ENCODE measurements at regions not wholly inside any gene's neighbourhood (a gene's known extent, or its start where the extent isn't known, plus 50 kb on each side); places are given as distances from the start of the nearest gene placed in this dataset.

GRCh38 chr2:64838817-64839216 lies 150.4 kb upstream of the SLC1A4 start:
- Histone ChIP-seq H2AFZ (ENCODE audit: low read length) (no peak overlapping the region), H3K4me2 (ENCODE audit: low read length) (peak overlapping the region; percentile 79), H3K27me3 (ENCODE audit: low read length) (no peaks in the 10 kb centered on the region), H3F3A (ENCODE audit: low read length, unreplicated experiment) (peaks cover 11% of the 10 kb centered on the region), H3K9ac (ENCODE audit: low read length) (peak overlapping the region; percentile 82), H3K79me2 (ENCODE audit: low read length) (no peaks in the 10 kb centered on the region), H3K9me3 (ENCODE audit: low read length) (no peaks in the 10 kb centered on the region), H3K4me1 (ENCODE audit: insufficient read depth, low read length) (peaks cover 61% of the 10 kb centered on the region), H3K27ac (ENCODE audit: low read length) (peak overlapping the region; percentile 99), H4K20me1 (ENCODE audit: low read length) (no peaks in the 10 kb centered on the region), H3K9me2 (replicated peaks; ENCODE audit: low read length) (no peaks in the 10 kb centered on the region), H3K36me3 (ENCODE audit: low read depth, low read length) (no peaks in the 10 kb centered on the region), H3K4me3 (ENCODE audit: low read length) (no peak overlapping the region)
- CTCF ChIA-PET, result interaction anchor here (0.5 to 1.0 kb wide), 8 partner anchors 10 to 245 kb away, joined by 3 to 14 read pairs (median 6); partner anchors contain the start of gene SERTAD2
- intact Hi-C loops (cut with micrococcal nuclease), result loop anchor here (1.0 kb wide), 2 partner anchors 20 to 88 kb away; no protein-coding TSS in a partner anchor
- no TSS peak for BruUV-seq (replicated peaks)
- POLR2A ChIA-PET (ENCODE audit: unreplicated experiment), result interaction anchor here (0.5 to 1.6 kb wide), 6 partner anchors 20 to 712 kb away, joined by 3 to 31 read pairs (median 14); partner anchors contain the start of gene SERTAD2
- TF ChIP-seq CTCF (conservative IDR thresholded peaks at IDR 0.05; ENCODE audit: low read depth, low read length), result no peak
- TF ChIP-seq EZH2phosphoT487 (IDR thresholded peaks at IDR 0.05; ENCODE audit: borderline replicate concordance, low read length), result no peak
- TF ChIP-seq EZH2 (IDR thresholded peaks at IDR 0.05; ENCODE audit: low read length, unreplicated experiment), result no peak
- peak; percentile 98 for DNase-seq
- peak; percentile 73 for ATAC-seq

- Histone ChIP-seq H4K20me1 (ENCODE audit: low read length) (no peaks in the 10 kb centered on the region), H3K36me3 (ENCODE audit: low read depth, low read length) (no peaks in the 10 kb centered on the region), H3K9me2 (replicated peaks; ENCODE audit: low read length) (no peaks in the 10 kb centered on the region), H3K4me2 (ENCODE audit: low read length) (0 out of 2 replicates have a peak overlapping the region, but pooled peaks have one; percentile 0), H3K9me3 (ENCODE audit: low read length) (no peaks in the 10 kb centered on the region), H3K4me1 (ENCODE audit: insufficient read depth, low read length) (peaks cover 57% of the 10 kb centered on the region), H3F3A (ENCODE audit: low read length, unreplicated experiment) (peaks cover 11% of the 10 kb centered on the region), H3K79me2 (ENCODE audit: low read length) (no peaks in the 10 kb centered on the region), H3K9ac (ENCODE audit: low read length) (no peak overlapping the region), H3K27me3 (ENCODE audit: low read length) (no peaks in the 10 kb centered on the region), H3K27ac (ENCODE audit: low read length) (peak overlapping the region; percentile 86; the same call in 1 of the 2 replicates), H3K4me3 (ENCODE audit: low read length) (no peak overlapping the region), H2AFZ (ENCODE audit: low read length) (peak overlapping the region; percentile 23; the same call in 1 of the 2 replicates)
- intact Hi-C loops (cut with micrococcal nuclease), result loop anchor here (1.0 kb wide), 1 partner anchor 19 kb away; no protein-coding TSS in a partner anchor
- DNase-seq (no peak), ATAC-seq (no peak)
- TF ChIP-seq EZH2 (IDR thresholded peaks at IDR 0.05; ENCODE audit: low read length, unreplicated experiment) (no peak), EZH2phosphoT487 (IDR thresholded peaks at IDR 0.05; ENCODE audit: borderline replicate concordance, low read length) (no peak), CTCF (conservative IDR thresholded peaks at IDR 0.05; ENCODE audit: low read depth, low read length) (no peak)
- ChIA-PET POLR2A (ENCODE audit: unreplicated experiment) (interaction anchor here (1.6 kb wide), 1 partner anchor 89 kb away, joined by 31 read pairs; no protein-coding TSS in a partner anchor), CTCF (no interaction called here)
- BruUV-seq (replicated peaks), result no TSS peak
Measured at GRCh38 chr2:64839844-64840243, 149.4 kb upstream of the SLC1A4 start.

- Histone ChIP-seq H3F3A (ENCODE audit: low read length, unreplicated experiment) (peaks cover 11% of the 10 kb centered on the region), H3K27me3 (ENCODE audit: low read length) (no peaks in the 10 kb centered on the region), H3K79me2 (ENCODE audit: low read length) (no peaks in the 10 kb centered on the region), H3K4me3 (ENCODE audit: low read length) (no peak overlapping the region), H3K4me1 (ENCODE audit: insufficient read depth, low read length) (peaks cover 51% of the 10 kb centered on the region), H3K9me3 (ENCODE audit: low read length) (no peaks in the 10 kb centered on the region), H3K9ac (ENCODE audit: low read length) (no peak overlapping the region), H3K27ac (ENCODE audit: low read length) (peak overlapping the region; percentile 31; the same call in 1 of the 2 replicates), H2AFZ (ENCODE audit: low read length) (no peak overlapping the region), H4K20me1 (ENCODE audit: low read length) (no peaks in the 10 kb centered on the region), H3K4me2 (ENCODE audit: low read length) (0 out of 2 replicates have a peak overlapping the region, but pooled peaks have one; percentile 0), H3K36me3 (ENCODE audit: low read depth, low read length) (no peaks in the 10 kb centered on the region), H3K9me2 (replicated peaks; ENCODE audit: low read length) (no peaks in the 10 kb centered on the region)
- DNase-seq (peak; percentile 10), ATAC-seq (no peak)
- TF ChIP-seq EZH2 (IDR thresholded peaks at IDR 0.05; ENCODE audit: low read length, unreplicated experiment), result no peak
- no peak for TF ChIP-seq EZH2phosphoT487 (IDR thresholded peaks at IDR 0.05; ENCODE audit: borderline replicate concordance, low read length)
- TF ChIP-seq CTCF (conservative IDR thresholded peaks at IDR 0.05; ENCODE audit: low read depth, low read length), result no peak
- intact Hi-C loops (cut with micrococcal nuclease), result no loop called here
- no TSS peak for BruUV-seq (replicated peaks)
- POLR2A ChIA-PET (ENCODE audit: unreplicated experiment), result no interaction called here
- CTCF ChIA-PET, result no interaction called here
Measured at GRCh38 chr2:64840426-64840881, 148.7 kb upstream of the SLC1A4 start.

Measured in PC-3 (cell line).